Ectodermal cell (in vitro differentiated cells): ENCODE measurements at regions not wholly inside any gene's neighbourhood (a gene's known extent, or its start where the extent isn't known, plus 50 kb on each side); places are given as distances from the start of the nearest gene placed in this dataset.

ENCODE experiments used
- H3K27ac ChIP-seq: 2 replicates; pipeline ENCODE4 v1.7.0; 2013; ENCODE audit warnings: mild to moderate bottlenecking, low read depth, low read length; ENCODE audit not compliant: insufficient read depth, poor library complexity, severe bottlenecking
- H3K27me3 ChIP-seq: 2 replicates; pipeline ENCODE4 v1.7.0; 2013; ENCODE audit warnings: mild to moderate bottlenecking, low read length; ENCODE audit not compliant: insufficient read depth, control insufficient read depth, poor library complexity, severe bottlenecking
- H3K36me3 ChIP-seq: one replicate; pipeline ENCODE4 v1.7.0; 2013; ENCODE audit warnings: low read length; ENCODE audit not compliant: control insufficient read depth, insufficient read depth
- H3K4me1 ChIP-seq: one replicate; pipeline ENCODE4 v1.7.0; 2013; ENCODE audit warnings: low read length; ENCODE audit not compliant: control insufficient read depth, insufficient read depth
- H3K4me3 ChIP-seq: 2 replicates; pipeline ENCODE4 v1.7.0; 2013; ENCODE audit warnings: low read depth, low read length, control low read depth; ENCODE audit not compliant: insufficient read depth
- H3K9me3 ChIP-seq: 2 replicates; pipeline ENCODE4 v1.7.0; 2013; ENCODE audit warnings: mild to moderate bottlenecking, low read length, moderate library complexity; ENCODE audit not compliant: control insufficient read depth
- WGBS, 2 experiments: methylation state at CpG; one replicate each; pipeline ENCODE4 v1.1.7; 2013; ENCODE audit warnings: missing lambda C conversion rate in 2 of 2; 5-methylcytosine and 5-hydroxymethylcytosine counted together

- Histone ChIP-seq H3K4me3 (no peak overlapping the region), H3K36me3 (no peaks in the 10 kb centered on the region), H3K27ac (no peak overlapping the region), H3K4me1 (no peaks in the 10 kb centered on the region), H3K9me3 (no peaks in the 10 kb centered on the region), H3K27me3 (no peaks in the 10 kb centered on the region)
- WGBS, 2 experiments: 58% methylated on average over 5 to 6 of the region's 7 CpGs
Measured at GRCh38 chrX:97968376-97969163, 1084.9 kb downstream of the RPA4 start.

GRCh38 chrX:97984641-97985040 lies 1100.9 kb downstream of the RPA4 start:
- H3K27me3 ChIP-seq: no peaks in the 10 kb centered on the region
- H3K4me1 ChIP-seq: no peaks in the 10 kb centered on the region
- H3K36me3 ChIP-seq: no peaks in the 10 kb centered on the region
- no peak overlapping the region for H3K27ac ChIP-seq
- 42 to 50% methylated on average over 4 of the region's 4 CpGs for WGBS, 2 experiments
- no peaks in the 10 kb centered on the region for H3K9me3 ChIP-seq
- H3K4me3 ChIP-seq: no peak overlapping the region

GRCh38 chrX:97985096-97985495 lies 1101.4 kb downstream of the RPA4 start:
- no peaks in the 10 kb centered on the region for H3K36me3 ChIP-seq
- no peaks in the 10 kb centered on the region for H3K4me1 ChIP-seq
- WGBS, 2 experiments: 80 to 90% methylated on average over 2 to 4 of the region's 4 CpGs
- H3K27me3 ChIP-seq: no peaks in the 10 kb centered on the region
- H3K4me3 ChIP-seq: no peak overlapping the region
- no peaks in the 10 kb centered on the region for H3K9me3 ChIP-seq
- H3K27ac ChIP-seq: no peak overlapping the region

GRCh38 chrX:97987979-97988378 lies 1104.3 kb downstream of the RPA4 start:
- H3K27ac ChIP-seq: no peak overlapping the region
- no peaks in the 10 kb centered on the region for H3K36me3 ChIP-seq
- H3K9me3 ChIP-seq: no peaks in the 10 kb centered on the region
- no peak overlapping the region for H3K4me3 ChIP-seq
- WGBS, 2 experiments: 100% methylated on average over 1 of the region's 1 CpG; no CpG with 5 or more reads in 1 of the 2 experiments
- no peaks in the 10 kb centered on the region for H3K27me3 ChIP-seq
- no peaks in the 10 kb centered on the region for H3K4me1 ChIP-seq

GRCh38 chrX:97995834-97996233 lies 1112.1 kb downstream of the RPA4 start:
- WGBS, 2 experiments: 94 to 97% methylated on average over 4 of the region's 4 CpGs

GRCh38 chrX:98028691-98029090 lies 1145.0 kb downstream of the RPA4 start:
- no peaks in the 10 kb centered on the region for H3K27me3 ChIP-seq
- no peak overlapping the region for H3K4me3 ChIP-seq
- H3K9me3 ChIP-seq: no peaks in the 10 kb centered on the region
- no peaks in the 10 kb centered on the region for H3K4me1 ChIP-seq
- no peak overlapping the region for H3K27ac ChIP-seq
- H3K36me3 ChIP-seq: no peaks in the 10 kb centered on the region
- 85 to 93% methylated on average over 4 of the region's 4 CpGs for WGBS, 2 experiments

More at GRCh38 chrX:97995834-97996233, 1112.1 kb downstream of the RPA4 start:
- Histone ChIP-seq H3K4me3 (no peak overlapping the region), H3K27me3 (no peaks in the 10 kb centered on the region), H3K27ac (no peak overlapping the region), H3K9me3 (no peaks in the 10 kb centered on the region), H3K36me3 (no peaks in the 10 kb centered on the region), H3K4me1 (no peaks in the 10 kb centered on the region)

GRCh38 chrX:98029861-98030260 lies 1146.2 kb downstream of the RPA4 start:
- 94 to 97% methylated on average over 12 of the region's 12 CpGs for WGBS, 2 experiments
- no peaks in the 10 kb centered on the region for H3K4me1 ChIP-seq
- H3K9me3 ChIP-seq: no peaks in the 10 kb centered on the region
- H3K27me3 ChIP-seq: no peaks in the 10 kb centered on the region
- H3K27ac ChIP-seq: no peak overlapping the region
- H3K36me3 ChIP-seq: no peaks in the 10 kb centered on the region
- H3K4me3 ChIP-seq: no peak overlapping the region

- Histone ChIP-seq H3K4me1 (no peaks in the 10 kb centered on the region), H3K27ac (no peak overlapping the region), H3K4me3 (no peak overlapping the region), H3K27me3 (no peaks in the 10 kb centered on the region), H3K36me3 (no peaks in the 10 kb centered on the region), H3K9me3 (no peaks in the 10 kb centered on the region)
- 93 to 96% methylated on average over 3 of the region's 3 CpGs for WGBS, 2 experiments
Measured at GRCh38 chrX:98057176-98057575, 1173.5 kb downstream of the RPA4 start.

GRCh38 chrX:98065151-98065550 lies 1181.4 kb downstream of the RPA4 start:
- H3K36me3 ChIP-seq: no peaks in the 10 kb centered on the region
- 79 to 100% methylated on average over 1 to 2 of the region's 2 CpGs for WGBS, 2 experiments
- H3K27me3 ChIP-seq: no peaks in the 10 kb centered on the region
- no peaks in the 10 kb centered on the region for H3K9me3 ChIP-seq
- no peak overlapping the region for H3K27ac ChIP-seq
- no peak overlapping the region for H3K4me3 ChIP-seq
- H3K4me1 ChIP-seq: no peaks in the 10 kb centered on the region

GRCh38 chrX:98067611-98068010 lies 1183.9 kb downstream of the RPA4 start:
- H3K27ac ChIP-seq: no peak overlapping the region
- 33 to 67% methylated on average over 1 to 3 of the region's 3 CpGs for WGBS, 2 experiments

More at GRCh38 chrX:98067611-98068010, 1183.9 kb downstream of the RPA4 start:
- no peaks in the 10 kb centered on the region for H3K27me3 ChIP-seq
- no peaks in the 10 kb centered on the region for H3K4me1 ChIP-seq
- no peak overlapping the region for H3K4me3 ChIP-seq
- H3K9me3 ChIP-seq: no peaks in the 10 kb centered on the region
- H3K36me3 ChIP-seq: no peaks in the 10 kb centered on the region
